ENCODE measurements at regions not wholly inside any gene's neighbourhood (a gene's known extent, or its start where the extent isn't known, plus 50 kb on each side); places are given as distances from the start of the nearest gene placed in this dataset.

DNA sequence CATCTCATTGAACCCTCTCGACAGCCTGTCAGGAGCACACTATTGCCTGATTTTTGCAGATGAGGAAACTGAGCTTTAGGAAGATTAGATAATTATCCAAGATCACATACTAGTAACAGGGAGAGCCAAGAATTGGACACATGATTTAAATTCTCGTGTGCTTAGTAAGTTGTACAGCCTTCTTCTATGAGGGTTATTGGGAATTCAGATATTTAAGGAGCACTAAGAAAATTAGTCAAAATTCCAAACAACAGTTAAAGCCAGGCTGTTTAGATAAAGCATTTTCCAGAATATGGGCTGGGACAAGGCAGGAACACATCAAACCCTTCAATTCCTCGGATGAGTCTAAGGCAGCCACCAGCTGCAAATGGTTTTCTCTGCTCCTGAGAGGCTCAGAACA, 148.8 kb downstream of the TMEM30B start:
- ChIA-PET POLR2A (ENCODE audit: unreplicated experiment) (no interaction called here), CTCF (no interaction called here)
- Histone ChIP-seq H3K27me3 (ENCODE audit: low read length) (no peaks in the 10 kb centered on the region), H3F3A (ENCODE audit: low read length, unreplicated experiment) (no peaks in the 10 kb centered on the region), H3K27ac (ENCODE audit: low read length) (no peak overlapping the region), H3K4me2 (ENCODE audit: low read length) (no peak overlapping the region), H3K36me3 (ENCODE audit: low read depth, low read length) (no peaks in the 10 kb centered on the region), H3K4me1 (ENCODE audit: insufficient read depth, low read length) (no peaks in the 10 kb centered on the region), H3K79me2 (ENCODE audit: low read length) (no peaks in the 10 kb centered on the region), H3K9me3 (ENCODE audit: low read length) (no peaks in the 10 kb centered on the region), H3K9me2 (replicated peaks; ENCODE audit: low read length) (no peaks in the 10 kb centered on the region), H3K4me3 (ENCODE audit: low read length) (no peak overlapping the region), H2AFZ (ENCODE audit: low read length) (no peak overlapping the region), H3K9ac (ENCODE audit: low read length) (no peak overlapping the region), H4K20me1 (ENCODE audit: low read length) (no peaks in the 10 kb centered on the region)
- intact Hi-C loops (cut with micrococcal nuclease), result no loop called here
- ATAC-seq (no peak), DNase-seq (no peak)
- BruUV-seq (replicated peaks), result no TSS peak
- no peak for TF ChIP-seq EZH2 (IDR thresholded peaks at IDR 0.05; ENCODE audit: low read length, unreplicated experiment)
- TF ChIP-seq EZH2phosphoT487 (IDR thresholded peaks at IDR 0.05; ENCODE audit: borderline replicate concordance, low read length), result no peak
- TF ChIP-seq, protein P1, sequence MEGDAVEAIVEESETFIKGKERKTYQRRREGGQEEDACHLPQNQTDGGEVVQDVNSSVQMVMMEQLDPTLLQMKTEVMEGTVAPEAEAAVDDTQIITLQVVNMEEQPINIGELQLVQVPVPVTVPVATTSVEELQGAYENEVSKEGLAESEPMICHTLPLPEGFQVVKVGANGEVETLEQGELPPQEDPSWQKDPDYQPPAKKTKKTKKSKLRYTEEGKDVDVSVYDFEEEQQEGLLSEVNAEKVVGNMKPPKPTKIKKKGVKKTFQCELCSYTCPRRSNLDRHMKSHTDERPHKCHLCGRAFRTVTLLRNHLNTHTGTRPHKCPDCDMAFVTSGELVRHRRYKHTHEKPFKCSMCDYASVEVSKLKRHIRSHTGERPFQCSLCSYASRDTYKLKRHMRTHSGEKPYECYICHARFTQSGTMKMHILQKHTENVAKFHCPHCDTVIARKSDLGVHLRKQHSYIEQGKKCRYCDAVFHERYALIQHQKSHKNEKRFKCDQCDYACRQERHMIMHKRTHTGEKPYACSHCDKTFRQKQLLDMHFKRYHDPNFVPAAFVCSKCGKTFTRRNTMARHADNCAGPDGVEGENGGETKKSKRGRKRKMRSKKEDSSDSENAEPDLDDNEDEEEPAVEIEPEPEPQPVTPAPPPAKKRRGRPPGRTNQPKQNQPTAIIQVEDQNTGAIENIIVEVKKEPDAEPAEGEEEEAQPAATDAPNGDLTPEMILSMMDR (conservative IDR thresholded peaks at IDR 0.05; ENCODE audit: low read depth, low read length), result no peak

GRCh38 chr14:61130512-61131260, 149.6 kb downstream of the SLC38A6 start:
- Histone ChIP-seq H3K27me3 (ENCODE audit: low read length) (no peaks in the 10 kb centered on the region), H3K4me1 (ENCODE audit: insufficient read depth, low read length) (no peaks in the 10 kb centered on the region), H3K4me3 (ENCODE audit: low read length) (no peak overlapping the region), H2AFZ (ENCODE audit: low read length) (no peak overlapping the region), H3K9me3 (ENCODE audit: low read length) (no peaks in the 10 kb centered on the region), H4K20me1 (ENCODE audit: low read length) (no peaks in the 10 kb centered on the region), H3K9me2 (replicated peaks; ENCODE audit: low read length) (no peaks in the 10 kb centered on the region), H3K9ac (ENCODE audit: low read length) (no peak overlapping the region), H3K36me3 (ENCODE audit: low read depth, low read length) (no peaks in the 10 kb centered on the region), H3K27ac (ENCODE audit: low read length) (no peak overlapping the region), H3F3A (ENCODE audit: low read length, unreplicated experiment) (no peaks in the 10 kb centered on the region), H3K4me2 (ENCODE audit: low read length) (no peak overlapping the region), H3K79me2 (ENCODE audit: low read length) (no peaks in the 10 kb centered on the region)
- ATAC-seq (no peak), DNase-seq (no peak)
- POLR2A ChIA-PET (ENCODE audit: unreplicated experiment), result no interaction called here
- intact Hi-C loops (cut with micrococcal nuclease), result no loop called here
- BruUV-seq (replicated peaks), result no TSS peak
- CTCF ChIA-PET, result interaction anchor here (0.5 kb wide), 1 partner anchor 191 kb away, joined by 3 read pairs; no protein-coding TSS in a partner anchor
- TF ChIP-seq, protein P1 (conservative IDR thresholded peaks at IDR 0.05; ENCODE audit: low read depth, low read length), result no peak
- TF ChIP-seq EZH2 (IDR thresholded peaks at IDR 0.05; ENCODE audit: low read length, unreplicated experiment), result no peak
- no peak for TF ChIP-seq EZH2phosphoT487 (IDR thresholded peaks at IDR 0.05; ENCODE audit: borderline replicate concordance, low read length)

DNA sequence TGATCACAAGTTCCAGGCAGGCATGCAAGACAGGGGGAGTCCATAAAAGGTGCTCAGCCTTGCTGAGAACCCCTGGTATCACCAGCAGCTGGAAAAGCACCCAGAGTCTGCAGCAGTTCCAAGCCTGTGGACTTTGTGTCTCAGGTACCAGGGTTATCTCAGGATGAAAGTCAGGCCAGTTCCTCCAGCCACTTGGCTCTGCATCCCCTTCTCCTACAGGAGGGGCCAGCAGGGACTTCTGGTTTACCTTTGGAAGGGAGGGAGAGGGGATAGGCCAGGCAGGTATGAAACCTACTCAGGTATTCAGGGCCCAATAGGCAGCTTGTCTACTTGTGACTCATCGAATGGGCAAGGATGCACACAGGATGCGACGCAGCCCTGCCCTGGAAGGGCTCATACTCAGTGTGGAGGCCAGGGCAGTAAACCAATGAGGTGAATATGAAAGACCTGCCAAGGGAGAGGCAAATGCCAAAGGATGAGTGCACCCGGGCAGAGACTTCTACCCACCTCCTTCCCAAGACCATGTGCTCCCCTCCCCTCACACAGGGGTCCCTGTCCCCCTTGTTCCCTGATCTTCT, 148.2 kb downstream of the SLC38A6 start:
- no peaks in the 10 kb centered on the region for H3K9me3 ChIP-seq (ENCODE audit: low read length)
- no peak overlapping the region for H3K4me3 ChIP-seq (ENCODE audit: low read length)
- H3K4me1 ChIP-seq (ENCODE audit: insufficient read depth, low read length), result no peaks in the 10 kb centered on the region
- POLR2A ChIA-PET (ENCODE audit: unreplicated experiment), result no interaction called here
- no peak overlapping the region for H3K9ac ChIP-seq (ENCODE audit: low read length)
- no peaks in the 10 kb centered on the region for H3K36me3 ChIP-seq (ENCODE audit: low read depth, low read length)
- intact Hi-C loops (cut with micrococcal nuclease), result no loop called here
- no peaks in the 10 kb centered on the region for H3K27me3 ChIP-seq (ENCODE audit: low read length)
- DNase-seq (peak; percentile 57), ATAC-seq (peak; percentile 76)
- H3K9me2 ChIP-seq (replicated peaks; ENCODE audit: low read length), result no peaks in the 10 kb centered on the region
- no peak overlapping the region for H3K27ac ChIP-seq (ENCODE audit: low read length)
- H3K79me2 ChIP-seq (ENCODE audit: low read length), result no peaks in the 10 kb centered on the region
- TF ChIP-seq, protein P1 (conservative IDR thresholded peaks at IDR 0.05; ENCODE audit: low read depth, low read length), result no peak
- no peak for TF ChIP-seq EZH2 (IDR thresholded peaks at IDR 0.05; ENCODE audit: low read length, unreplicated experiment)
- no peak for TF ChIP-seq EZH2phosphoT487 (IDR thresholded peaks at IDR 0.05; ENCODE audit: borderline replicate concordance, low read length)
- H4K20me1 ChIP-seq (ENCODE audit: low read length), result no peaks in the 10 kb centered on the region
- H3K4me2 ChIP-seq (ENCODE audit: low read length), result no peak overlapping the region
- H3F3A ChIP-seq (ENCODE audit: low read length, unreplicated experiment), result no peaks in the 10 kb centered on the region
- no peak overlapping the region for H2AFZ ChIP-seq (ENCODE audit: low read length)
- BruUV-seq (replicated peaks), result no TSS peak
- CTCF ChIA-PET, result no interaction called here

All from PC-3 (cell line).